Endothelial cell (in vitro differentiated cells): ENCODE measurements at regions not wholly inside any gene's neighbourhood (a gene's known extent, or its start where the extent isn't known, plus 50 kb on each side); places are given as distances from the start of the nearest gene placed in this dataset.
"Not testable (repeated sequence)": the region's sequence is repeated elsewhere in the genome, so short reads cannot be mapped to it uniquely, and the experiment has no call there.

Source experiments
- DNase-seq: peaks from one replicate; pipeline ENCODE4 v3.0.0; 2021; ENCODE audit warnings: low spot score
- H3K27ac Mint-ChIP-seq: one replicate; pipeline ENCODE4 v1.8.0; 2021; ENCODE audit warnings: mixed read lengths, inconsistent platforms; ENCODE audit not compliant: unreplicated experiment
- H3K27me3 Mint-ChIP-seq: one replicate; pipeline ENCODE4 v1.8.0; 2021; ENCODE audit warnings: mild to moderate bottlenecking, moderate library complexity, mixed read lengths, inconsistent platforms; ENCODE audit not compliant: unreplicated experiment
- H3K36me3 Mint-ChIP-seq: one replicate; pipeline ENCODE4 v1.8.0; 2021; ENCODE audit warnings: mild to moderate bottlenecking, low read depth, mixed read lengths, inconsistent platforms; ENCODE audit not compliant: unreplicated experiment
- H3K4me1 Mint-ChIP-seq: one replicate; pipeline ENCODE4 v1.8.0; 2021; ENCODE audit warnings: mild to moderate bottlenecking, mixed read lengths, inconsistent platforms; ENCODE audit not compliant: unreplicated experiment
- H3K4me3 Mint-ChIP-seq: one replicate; pipeline ENCODE4 v1.8.0; 2021; ENCODE audit warnings: mild to moderate bottlenecking, mixed read lengths, inconsistent platforms; ENCODE audit not compliant: unreplicated experiment
- H3K9me3 Mint-ChIP-seq: one replicate; pipeline ENCODE4 v1.8.0; 2021; ENCODE audit warnings: mixed read lengths, inconsistent platforms; ENCODE audit not compliant: unreplicated experiment
- TF ChIP-seq, protein P1 (sequence below): fragments of 200-600 bp; sonication (generic); IDR thresholded peaks from one replicate; pipeline ENCODE4 v1.5.0; 2021; ENCODE audit warnings: antibody characterized with exemption; ENCODE audit not compliant: unreplicated experiment

- no peak overlapping the region for H3K4me3 Mint-ChIP-seq
- no peak overlapping the region for H3K27ac Mint-ChIP-seq
These were observed 796.4 kb upstream of the ACO1 start for GRCh38 chr9:31588006-31588405.

DNA sequence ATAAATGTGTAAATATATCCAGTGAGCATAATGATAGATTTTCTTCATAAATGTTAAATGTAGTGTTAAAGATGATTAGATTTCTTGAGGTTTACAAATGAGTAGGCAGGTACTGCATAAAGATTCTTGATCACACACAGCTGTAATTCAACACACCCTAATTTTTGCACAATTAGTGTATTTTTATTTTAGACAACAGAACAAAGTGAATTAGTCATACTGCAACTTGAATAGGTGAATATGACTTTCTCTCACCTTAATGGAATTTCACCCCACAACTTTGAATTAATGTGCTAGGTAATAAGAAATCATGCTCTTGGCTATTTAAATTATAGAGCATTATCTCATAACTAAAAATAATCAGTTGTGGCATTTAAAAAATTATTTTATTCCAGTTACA, 795.7 kb upstream of the ACO1 start:
- TF ChIP-seq, protein P1, sequence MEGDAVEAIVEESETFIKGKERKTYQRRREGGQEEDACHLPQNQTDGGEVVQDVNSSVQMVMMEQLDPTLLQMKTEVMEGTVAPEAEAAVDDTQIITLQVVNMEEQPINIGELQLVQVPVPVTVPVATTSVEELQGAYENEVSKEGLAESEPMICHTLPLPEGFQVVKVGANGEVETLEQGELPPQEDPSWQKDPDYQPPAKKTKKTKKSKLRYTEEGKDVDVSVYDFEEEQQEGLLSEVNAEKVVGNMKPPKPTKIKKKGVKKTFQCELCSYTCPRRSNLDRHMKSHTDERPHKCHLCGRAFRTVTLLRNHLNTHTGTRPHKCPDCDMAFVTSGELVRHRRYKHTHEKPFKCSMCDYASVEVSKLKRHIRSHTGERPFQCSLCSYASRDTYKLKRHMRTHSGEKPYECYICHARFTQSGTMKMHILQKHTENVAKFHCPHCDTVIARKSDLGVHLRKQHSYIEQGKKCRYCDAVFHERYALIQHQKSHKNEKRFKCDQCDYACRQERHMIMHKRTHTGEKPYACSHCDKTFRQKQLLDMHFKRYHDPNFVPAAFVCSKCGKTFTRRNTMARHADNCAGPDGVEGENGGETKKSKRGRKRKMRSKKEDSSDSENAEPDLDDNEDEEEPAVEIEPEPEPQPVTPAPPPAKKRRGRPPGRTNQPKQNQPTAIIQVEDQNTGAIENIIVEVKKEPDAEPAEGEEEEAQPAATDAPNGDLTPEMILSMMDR: no peak
- H3K9me3 Mint-ChIP-seq: no peaks in the 10 kb centered on the region
- no peaks in the 10 kb centered on the region for H3K36me3 Mint-ChIP-seq
- H3K4me3 Mint-ChIP-seq: no peak overlapping the region
- H3K27ac Mint-ChIP-seq: no peak overlapping the region
- no peaks in the 10 kb centered on the region for H3K4me1 Mint-ChIP-seq
- H3K27me3 Mint-ChIP-seq: no peaks in the 10 kb centered on the region
- DNase-seq: no peak

More at GRCh38 chr9:31588006-31588405, 796.4 kb upstream of the ACO1 start:
- Mint-ChIP-seq H3K36me3 (no peaks in the 10 kb centered on the region), H3K9me3 (no peaks in the 10 kb centered on the region), H3K27me3 (no peaks in the 10 kb centered on the region), H3K4me1 (no peaks in the 10 kb centered on the region)
- no peak for DNase-seq
- TF ChIP-seq, protein P1: no peak

DNA sequence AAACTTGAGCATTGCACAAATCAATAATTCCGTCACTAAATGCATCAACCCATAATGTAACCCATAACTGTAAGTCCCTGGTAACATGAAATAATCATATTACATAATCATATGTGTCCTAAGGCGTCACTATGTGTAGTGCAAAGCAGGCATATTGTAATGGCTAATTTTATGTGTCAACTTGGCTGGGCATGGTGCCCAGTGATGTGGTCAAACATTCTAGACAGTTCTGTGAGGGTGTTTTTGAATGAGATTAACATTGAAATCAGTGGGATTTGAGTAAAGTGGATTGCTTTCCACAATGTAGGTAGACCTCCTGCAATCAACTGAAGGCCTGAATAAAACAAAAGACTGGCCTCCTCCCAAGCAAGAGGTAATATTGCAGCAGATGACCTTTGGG, 794.4 kb upstream of the ACO1 start:
- no peaks in the 10 kb centered on the region for H3K27me3 Mint-ChIP-seq
- H3K36me3 Mint-ChIP-seq: no peaks in the 10 kb centered on the region
- DNase-seq: no peak
- H3K27ac Mint-ChIP-seq: no peak overlapping the region
- H3K4me3 Mint-ChIP-seq: no peak overlapping the region
- no peaks in the 10 kb centered on the region for H3K4me1 Mint-ChIP-seq
- H3K9me3 Mint-ChIP-seq: no peaks in the 10 kb centered on the region
- TF ChIP-seq, protein P1: no peak

DNA sequence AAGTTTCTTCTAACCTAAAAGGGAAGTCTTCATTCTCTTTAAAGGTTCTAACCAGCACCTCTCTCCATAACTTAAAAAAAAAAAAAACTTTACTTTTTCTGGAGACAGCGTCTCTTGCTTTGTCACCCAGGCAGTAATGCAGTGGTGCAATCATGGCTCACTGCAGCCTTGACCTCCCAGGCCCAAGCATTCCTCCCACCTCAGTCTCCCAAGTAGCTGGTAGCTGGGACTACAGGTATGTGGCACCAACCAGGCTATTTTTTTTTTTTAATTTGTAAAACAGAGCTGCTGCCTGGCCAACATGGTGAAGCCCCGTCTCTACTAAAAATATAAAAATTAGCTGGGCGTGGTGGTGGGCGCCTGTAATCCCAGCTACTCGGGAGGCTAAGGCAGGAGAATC, 787.4 kb upstream of the ACO1 start:
- not testable (repeated sequence) for H3K4me3 Mint-ChIP-seq, H3K36me3 Mint-ChIP-seq, H3K9me3 Mint-ChIP-seq, H3K27me3 Mint-ChIP-seq, DNase-seq, H3K4me1 Mint-ChIP-seq, H3K27ac Mint-ChIP-seq

DNA sequence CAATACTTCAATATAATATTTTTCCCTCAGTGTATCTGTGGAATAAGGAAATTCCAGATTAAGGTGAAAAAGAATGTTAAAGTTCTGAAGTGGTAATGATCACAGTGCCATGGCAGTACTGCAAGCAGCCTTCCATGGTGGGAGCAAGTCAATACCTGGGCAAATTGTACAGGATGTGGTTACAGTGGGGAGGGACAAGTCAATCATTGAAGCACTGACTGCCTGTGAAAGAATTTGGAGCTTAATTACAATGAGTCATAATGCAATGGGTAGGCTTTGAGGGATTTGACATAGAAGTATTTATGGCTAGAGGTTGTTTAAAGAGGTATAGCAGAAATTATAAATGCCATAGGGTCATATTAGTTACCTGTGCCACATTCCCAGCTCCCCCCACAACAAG, 786.5 kb upstream of the ACO1 start:
- H3K4me1 Mint-ChIP-seq: peaks cover 3% of the 10 kb centered on the region
- H3K36me3 Mint-ChIP-seq: no peaks in the 10 kb centered on the region
- no peak for DNase-seq
- H3K27me3 Mint-ChIP-seq: no peaks in the 10 kb centered on the region
- H3K27ac Mint-ChIP-seq: no peak overlapping the region
- TF ChIP-seq, protein P1: no peak
- no peaks in the 10 kb centered on the region for H3K9me3 Mint-ChIP-seq
- no peak overlapping the region for H3K4me3 Mint-ChIP-seq

GRCh38 chr9:31601666-31602065, 782.8 kb upstream of the ACO1 start:
- DNase-seq: no peak
- no peaks in the 10 kb centered on the region for H3K36me3 Mint-ChIP-seq
- H3K27me3 Mint-ChIP-seq: no peaks in the 10 kb centered on the region
- peaks cover 3% of the 10 kb centered on the region for H3K4me1 Mint-ChIP-seq
- TF ChIP-seq, protein P1: no peak
- H3K9me3 Mint-ChIP-seq: no peaks in the 10 kb centered on the region
- H3K27ac Mint-ChIP-seq: no peak overlapping the region
- H3K4me3 Mint-ChIP-seq: no peak overlapping the region
